Stimulated activated CD8-positive, alpha-beta memory T cell treated with anti-CD3 and anti-CD28 coated beads, Interleukin-7, amount 100 ng/mL, for 4 hours (primary cell): ENCODE measurements at regions not wholly inside any gene's neighbourhood (a gene's known extent, or its start where the extent isn't known, plus 50 kb on each side); places are given as distances from the start of the nearest gene placed in this dataset.
"Not testable (repeated sequence)": the region's sequence is repeated elsewhere in the genome, so short reads cannot be mapped to it uniquely, and the experiment has no call there.

Experiments used
- DNase-seq, 2 donors: peaks; one replicate each; pipeline ENCODE4 v3.0.0-alpha.2; 2020; ENCODE audit warnings: low read depth in 2 of 2

GRCh38 chr16:66052745-66053144 is 313.7 kb upstream of the CDH5 start:
- DNase-seq: no peak

- DNase-seq: no peak
Measured at GRCh38 chr16:66050991-66051390, 315.5 kb upstream of the CDH5 start.

GRCh38 chr16:66049865-66050264 is 316.6 kb upstream of the CDH5 start:
- no peak for DNase-seq

- no peak for DNase-seq
Measured at GRCh38 chr16:66045626-66046025, 320.9 kb upstream of the CDH5 start.

GRCh38 chr16:66044556-66044955 is 321.9 kb upstream of the CDH5 start:
- DNase-seq: no peak

- no peak for DNase-seq
Measured at GRCh38 chr16:66044089-66044488, 322.4 kb upstream of the CDH5 start.

- no peak for DNase-seq
Measured at GRCh38 chr16:66043326-66043725, 323.2 kb upstream of the CDH5 start.

GRCh38 chr16:66042341-66042740 is 324.1 kb upstream of the CDH5 start:
- no peak for DNase-seq

GRCh38 chr16:66041907-66042306 is 324.6 kb upstream of the CDH5 start:
- no peak for DNase-seq

- no peak for DNase-seq
Measured at GRCh38 chr16:66039793-66040192, 326.7 kb upstream of the CDH5 start.

- no peak for DNase-seq
Measured at GRCh38 chr16:66036793-66037715, 329.4 kb upstream of the CDH5 start.

- no peak for DNase-seq
Measured at GRCh38 chr16:66036184-66036583, 330.3 kb upstream of the CDH5 start.

GRCh38 chr16:66035096-66035495 is 331.4 kb upstream of the CDH5 start:
- no peak for DNase-seq

GRCh38 chr16:66032841-66033240 is 333.6 kb upstream of the CDH5 start:
- DNase-seq: no peak

GRCh38 chr16:66030036-66030435 is 336.5 kb upstream of the CDH5 start:
- no peak for DNase-seq

GRCh38 chr16:66028510-66029216 is 337.8 kb upstream of the CDH5 start:
- DNase-seq: no peak

- DNase-seq: no peak
Measured at GRCh38 chr16:66026787-66027330, 339.6 kb upstream of the CDH5 start.

- no peak for DNase-seq
Measured at GRCh38 chr16:66026211-66026610, 340.3 kb upstream of the CDH5 start.

- DNase-seq: no peak
Measured at GRCh38 chr16:66025751-66026150, 340.7 kb upstream of the CDH5 start.

- DNase-seq: not testable (repeated sequence)
Measured at GRCh38 chr16:66024567-66024966, 341.9 kb upstream of the CDH5 start.

GRCh38 chr16:66023481-66023880 is 343.0 kb upstream of the CDH5 start:
- no peak for DNase-seq

- DNase-seq: no peak
Measured at GRCh38 chr16:66020642-66021041, 345.8 kb upstream of the CDH5 start.

GRCh38 chr16:66020046-66020445 is 346.4 kb upstream of the CDH5 start:
- DNase-seq: no peak
